H7 (cell line): ENCODE measurements at regions not wholly inside any gene's neighbourhood (a gene's known extent, or its start where the extent isn't known, plus 50 kb on each side); places are given as distances from the start of the nearest gene placed in this dataset.

Experiments
- DNase-seq: peaks from one replicate; pipeline ENCODE4 v3.0.0; 2012
- H3K27me3 ChIP-seq: 2 replicates; pipeline ENCODE4 v1.6.0; 2011; ENCODE audit warnings: mild to moderate bottlenecking, low read length; ENCODE audit not compliant: control insufficient read depth, insufficient read depth
- H3K36me3 ChIP-seq: replicated peaks from 2 replicates; pipeline ENCODE4 v1.5.1; 2011; ENCODE audit warnings: low read length; ENCODE audit not compliant: control insufficient read depth, insufficient read depth
- H3K4me3 ChIP-seq: 2 replicates; pipeline ENCODE4 v1.5.1; 2011; ENCODE audit warnings: low read depth, mild to moderate bottlenecking, control low read depth, low read length, moderate library complexity; ENCODE audit not compliant: insufficient read depth

DNA sequence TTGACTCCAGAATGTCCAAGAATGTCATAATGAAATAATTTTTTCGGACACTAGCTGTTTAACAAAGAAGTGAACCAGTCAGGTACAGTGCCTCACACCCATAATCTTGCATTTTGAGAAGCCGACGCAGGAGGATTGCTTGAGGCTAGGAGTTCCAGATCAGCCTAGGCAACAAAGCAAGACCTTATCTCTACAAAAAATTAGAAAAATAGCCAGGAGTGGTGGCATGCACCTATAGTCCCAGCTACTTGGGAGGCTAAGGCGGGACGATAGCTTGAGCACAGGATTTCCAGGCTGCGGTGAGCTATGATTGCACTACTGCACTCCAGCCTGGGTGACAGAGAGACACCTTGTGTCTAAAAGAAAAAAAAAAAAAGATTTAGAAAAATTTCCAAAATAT, 235.8 kb upstream of the FN1 start:
- H3K27me3 ChIP-seq: no peaks in the 10 kb centered on the region
- no peak for DNase-seq
- no peak overlapping the region for H3K4me3 ChIP-seq
- H3K36me3 ChIP-seq: no peaks in the 10 kb centered on the region

- H3K36me3 ChIP-seq: no peaks in the 10 kb centered on the region
- DNase-seq: no peak
Measured at GRCh38 chr2:215671244-215671643, 235.4 kb upstream of the FN1 start.

DNA sequence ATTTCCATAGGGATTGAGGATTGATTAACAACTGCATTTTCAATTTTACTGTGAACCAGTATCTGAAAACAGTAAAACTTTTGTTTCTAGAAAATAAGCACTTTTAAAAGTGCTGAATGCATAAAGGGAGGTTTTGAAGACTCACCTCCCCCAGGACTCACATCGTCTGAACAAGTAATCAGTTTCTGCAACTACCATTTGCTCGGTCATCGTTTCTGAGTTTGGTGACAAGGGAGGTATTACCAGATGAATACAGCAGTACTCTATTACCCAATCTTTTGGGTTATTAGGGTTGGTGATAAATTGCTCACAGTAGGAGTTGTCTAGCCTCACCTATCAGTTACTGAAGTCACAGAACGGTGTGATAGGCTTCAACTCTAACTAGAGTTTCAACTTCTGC, 234.5 kb upstream of the FN1 start:
- no peaks in the 10 kb centered on the region for H3K27me3 ChIP-seq
- DNase-seq: no peak
- no peaks in the 10 kb centered on the region for H3K36me3 ChIP-seq
- no peak overlapping the region for H3K4me3 ChIP-seq

More at GRCh38 chr2:215671244-215671643, 235.4 kb upstream of the FN1 start:
- Histone ChIP-seq H3K27me3 (no peaks in the 10 kb centered on the region), H3K4me3 (no peak overlapping the region)

DNA sequence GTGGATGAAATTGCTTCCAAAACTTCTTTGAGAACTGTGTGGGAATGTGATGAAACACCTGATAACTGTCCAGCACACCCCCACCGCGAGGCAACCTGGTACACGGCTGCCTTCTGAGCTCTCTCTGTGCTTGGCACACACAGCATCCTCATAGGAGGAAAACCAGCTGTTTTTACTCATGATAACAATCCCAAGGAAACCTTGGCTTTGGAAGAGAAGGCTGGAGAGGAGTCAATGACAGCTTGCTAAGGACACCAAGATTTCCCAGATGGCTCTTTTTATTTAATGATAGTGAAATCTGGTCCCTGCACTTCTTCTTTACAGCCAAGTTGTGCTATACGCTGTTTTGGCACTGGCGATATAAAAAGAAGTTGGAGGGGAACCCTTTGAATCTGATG, 232.5 kb upstream of the FN1 start:
- no peaks in the 10 kb centered on the region for H3K27me3 ChIP-seq
- DNase-seq: no peak
- H3K36me3 ChIP-seq: no peaks in the 10 kb centered on the region
- no peak overlapping the region for H3K4me3 ChIP-seq

DNA sequence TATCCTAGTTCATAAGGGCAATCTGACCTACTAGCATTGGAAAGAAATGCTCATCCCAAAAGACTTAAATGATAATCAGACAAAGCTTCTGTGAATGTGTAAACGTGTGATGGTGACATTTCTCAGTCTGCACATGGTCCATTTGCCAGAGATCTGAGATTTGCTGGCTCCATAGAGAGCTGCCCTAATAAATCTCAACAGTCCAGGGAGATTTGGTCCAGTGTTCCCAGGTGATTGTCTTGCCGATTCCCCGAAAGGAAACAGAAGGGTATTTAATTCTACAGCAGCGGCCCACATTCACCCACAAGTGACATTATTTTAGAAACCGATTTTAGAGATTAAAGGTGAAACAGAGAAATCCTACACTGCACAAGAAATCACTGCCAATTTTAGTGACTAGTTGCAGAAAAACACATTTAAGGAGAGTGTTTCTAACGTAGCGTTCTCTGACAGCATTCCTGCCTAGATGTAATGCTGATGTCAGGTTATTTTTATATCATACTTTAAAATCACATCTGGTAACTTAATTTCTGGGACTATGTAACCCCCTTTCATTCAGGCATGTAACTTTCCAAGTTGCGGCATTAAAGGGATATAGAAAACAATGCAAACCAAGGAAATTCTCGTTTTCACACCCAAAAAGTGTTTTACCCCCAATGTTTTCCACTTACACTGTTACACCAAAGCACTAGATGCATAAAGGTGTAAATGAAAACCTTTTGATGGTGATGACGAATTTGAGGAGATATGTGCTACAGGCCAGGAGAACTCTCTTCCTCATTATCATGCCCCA, 231.9 kb upstream of the FN1 start:
- H3K4me3 ChIP-seq: no peak overlapping the region
- no peak for DNase-seq
- no peaks in the 10 kb centered on the region for H3K27me3 ChIP-seq
- no peaks in the 10 kb centered on the region for H3K36me3 ChIP-seq

- no peak for DNase-seq
- no peak overlapping the region for H3K4me3 ChIP-seq
- H3K27me3 ChIP-seq: no peaks in the 10 kb centered on the region
- no peaks in the 10 kb centered on the region for H3K36me3 ChIP-seq
Measured at GRCh38 chr2:215664847-215665525, 229.1 kb upstream of the FN1 start.

- DNase-seq: no peak
- H3K36me3 ChIP-seq: no peaks in the 10 kb centered on the region
- no peaks in the 10 kb centered on the region for H3K27me3 ChIP-seq
- H3K4me3 ChIP-seq: no peak overlapping the region
Measured at GRCh38 chr2:215662715-215663114, 226.8 kb upstream of the FN1 start.

GRCh38 chr2:215660687-215661086, 224.8 kb upstream of the FN1 start:
- Histone ChIP-seq H3K27me3 (no peaks in the 10 kb centered on the region), H3K36me3 (no peaks in the 10 kb centered on the region), H3K4me3 (no peak overlapping the region)
- DNase-seq: no peak

- H3K4me3 ChIP-seq: no peak overlapping the region
- no peak for DNase-seq
- no peaks in the 10 kb centered on the region for H3K36me3 ChIP-seq
- H3K27me3 ChIP-seq: no peaks in the 10 kb centered on the region
Measured at GRCh38 chr2:215659650-215660049, 223.8 kb upstream of the FN1 start.

DNA sequence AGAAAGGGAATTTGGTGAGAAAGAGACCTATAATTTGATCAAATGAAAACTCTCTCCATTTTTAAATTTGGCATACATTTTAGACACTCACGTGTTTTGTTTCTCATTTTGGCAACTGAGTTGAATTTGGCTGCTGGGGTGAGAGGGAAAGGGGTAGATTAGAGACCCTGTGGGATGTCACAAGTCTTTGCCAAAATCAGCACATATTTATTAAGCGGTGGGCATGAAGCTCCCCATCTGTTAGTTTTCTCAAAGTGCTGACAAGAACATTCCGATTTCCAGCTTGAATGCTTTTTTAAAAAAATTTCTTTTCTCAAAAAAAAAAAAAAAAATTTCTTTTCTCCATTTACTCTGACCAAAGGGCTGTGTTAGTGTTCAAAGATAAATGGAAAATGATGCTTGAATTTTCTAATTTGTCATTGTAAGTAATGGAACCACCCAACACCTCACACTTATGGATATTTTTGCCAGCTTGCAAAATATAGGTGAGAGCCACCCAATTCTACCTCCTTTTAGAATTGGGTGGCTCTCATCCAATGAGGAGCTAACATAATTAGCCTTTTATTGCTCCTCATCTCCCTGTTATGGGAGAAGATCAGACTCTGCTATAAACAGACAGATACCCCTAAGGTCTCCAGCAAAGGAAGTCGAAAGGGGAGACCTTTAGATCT, 222.9 kb upstream of the FN1 start:
- no peak overlapping the region for H3K4me3 ChIP-seq
- H3K36me3 ChIP-seq: no peaks in the 10 kb centered on the region
- no peak for DNase-seq
- no peaks in the 10 kb centered on the region for H3K27me3 ChIP-seq

DNA sequence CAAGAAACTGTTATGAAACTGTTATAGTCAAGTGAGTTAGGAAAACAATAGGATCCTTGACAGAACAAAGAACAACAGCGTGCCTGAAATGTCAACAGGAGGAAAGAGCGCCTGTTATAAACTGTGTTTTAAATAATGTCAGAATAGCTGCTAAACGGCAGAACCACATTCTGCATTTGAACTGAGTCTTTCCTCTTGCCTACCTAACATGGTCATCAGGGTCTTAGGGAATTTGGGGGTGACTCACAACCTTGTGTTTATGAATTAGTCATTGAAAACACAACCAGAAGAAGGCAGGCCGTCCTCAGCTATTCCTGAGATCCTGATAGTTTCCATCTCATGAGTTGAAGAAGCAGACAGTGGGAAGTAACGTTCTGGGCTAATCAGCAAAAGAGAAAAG, 222.0 kb upstream of the FN1 start:
- no peaks in the 10 kb centered on the region for H3K27me3 ChIP-seq
- H3K4me3 ChIP-seq: no peak overlapping the region
- H3K36me3 ChIP-seq: no peaks in the 10 kb centered on the region
- no peak for DNase-seq

DNA sequence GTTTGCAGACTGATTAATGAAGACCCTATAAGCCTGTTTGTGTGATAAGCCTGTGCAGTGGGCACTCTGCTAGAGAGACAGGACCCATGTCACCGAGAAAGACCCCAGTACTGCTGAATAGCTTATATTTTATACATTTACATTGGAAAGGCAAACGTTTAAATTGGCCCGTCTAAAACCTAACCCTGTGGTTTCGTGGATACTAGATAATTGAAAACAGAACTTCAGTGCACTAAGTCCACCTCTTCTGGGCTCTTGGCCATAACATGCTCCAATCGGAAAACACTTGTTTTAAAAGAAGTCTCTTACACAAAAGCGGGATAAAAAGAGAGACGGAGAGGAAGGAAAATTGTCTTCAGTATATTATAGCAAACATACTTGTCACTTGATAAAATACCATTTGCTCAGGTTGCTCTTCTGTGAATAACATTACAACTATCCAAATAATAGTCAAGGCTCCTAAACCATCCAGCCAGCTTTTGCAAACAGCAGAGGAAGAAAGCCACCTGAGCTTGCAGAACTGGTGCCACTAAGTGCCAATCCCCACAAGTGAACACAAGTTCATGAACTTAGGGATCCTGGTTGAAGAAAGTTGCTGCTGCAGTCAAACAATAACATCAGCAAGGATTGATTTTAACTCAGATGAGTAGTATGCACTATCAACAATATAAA, 218.4 kb upstream of the FN1 start:
- H3K4me3 ChIP-seq: no peak overlapping the region
- no peaks in the 10 kb centered on the region for H3K36me3 ChIP-seq
- DNase-seq: no peak
- no peaks in the 10 kb centered on the region for H3K27me3 ChIP-seq

- H3K27me3 ChIP-seq: no peaks in the 10 kb centered on the region
- no peak for DNase-seq
Measured at GRCh38 chr2:215653344-215654030, 217.6 kb upstream of the FN1 start.

DNA sequence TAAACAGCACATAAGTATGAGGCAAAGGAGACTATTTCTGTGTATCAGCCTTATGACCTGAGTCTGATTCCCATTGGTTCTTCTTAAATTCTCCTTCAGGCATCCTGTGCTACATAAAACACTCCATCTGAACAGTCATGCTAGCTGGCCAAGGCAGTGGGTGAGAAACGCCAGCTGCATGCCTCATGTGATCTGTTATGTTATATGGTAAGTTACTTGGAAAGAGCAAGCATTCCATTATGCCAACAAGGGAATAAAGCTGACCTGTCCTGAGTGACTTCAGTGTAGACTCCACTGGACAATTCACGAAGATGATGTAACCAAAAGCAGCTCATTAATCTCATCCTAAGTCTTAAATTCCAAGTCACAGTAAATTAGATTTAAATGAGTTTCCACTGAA, 216.5 kb upstream of the FN1 start:
- no peak for DNase-seq
- no peaks in the 10 kb centered on the region for H3K27me3 ChIP-seq
- H3K4me3 ChIP-seq: no peak overlapping the region
- no peaks in the 10 kb centered on the region for H3K36me3 ChIP-seq

More at GRCh38 chr2:215653344-215654030, 217.6 kb upstream of the FN1 start:
- Histone ChIP-seq H3K36me3 (no peaks in the 10 kb centered on the region), H3K4me3 (no peak overlapping the region)
